RWPE2 (cell line): ENCODE measurements at regions not wholly inside any gene's neighbourhood (a gene's known extent, or its start where the extent isn't known, plus 50 kb on each side); places are given as distances from the start of the nearest gene placed in this dataset.

ENCODE experiments used
- ATAC-seq: fragments of 200-7000 bp; cut with Tn5 transposase; 3 replicates; pipeline ENCODE4 v1.9.1; 2021; ENCODE audit warnings: low read depth
- DNase-seq: peaks from one replicate; pipeline ENCODE4 v3.0.0-alpha.2; 2020; ENCODE audit warnings: low spot score
- H3K27ac ChIP-seq: fragments of 450-650 bp; 2 replicates; pipeline ENCODE4 v1.5.1; 2017; ENCODE audit warnings: mild to moderate bottlenecking; ENCODE audit not compliant: poor library complexity, severe bottlenecking
- H3K27me3 ChIP-seq: fragments of 250-450 bp; sonication (Bioruptor Pico); 2 replicates; pipeline ENCODE4 v1.5.1; 2021; ENCODE audit warnings: mild to moderate bottlenecking, moderate library complexity; ENCODE audit not compliant: insufficient read depth, poor library complexity, severe bottlenecking
- H3K36me3 ChIP-seq: fragments of 250-450 bp; sonication (Bioruptor Pico); 2 replicates; pipeline ENCODE4 v1.5.1; 2020; ENCODE audit warnings: low read depth, mild to moderate bottlenecking, moderate library complexity
- H3K4me1 ChIP-seq: fragments of 250-450 bp; sonication (Bioruptor Pico); 2 replicates; pipeline ENCODE4 v1.5.1; 2021; ENCODE audit warnings: mild to moderate bottlenecking, moderate library complexity; ENCODE audit not compliant: insufficient read depth, poor library complexity, severe bottlenecking
- H3K4me3 ChIP-seq: fragments of 250-450 bp; sonication (Bioruptor Pico); 2 replicates; pipeline ENCODE4 v1.5.1; 2021; ENCODE audit warnings: mild to moderate bottlenecking, moderate library complexity; ENCODE audit not compliant: severe bottlenecking
- H3K9me3 ChIP-seq: fragments of 250-450 bp; sonication (Bioruptor Pico); 2 replicates; pipeline ENCODE4 v1.5.1; 2021; ENCODE audit warnings: mild to moderate bottlenecking, moderate library complexity; ENCODE audit not compliant: severe bottlenecking
- CTCF ChIP-seq: fragments of 450-650 bp; IDR thresholded peaks from one replicate; pipeline ENCODE4 v1.5.1; 2017; ENCODE audit warnings: mild to moderate bottlenecking, moderate library complexity; ENCODE audit not compliant: poor library complexity, severe bottlenecking

- H3K4me3 ChIP-seq: no peak overlapping the region
- H3K4me1 ChIP-seq: peaks cover 4% of the 10 kb centered on the region
- H3K36me3 ChIP-seq: no peaks in the 10 kb centered on the region
- no peak for TF ChIP-seq CTCF
- no peak for DNase-seq
- ATAC-seq: peak; percentile 40; the same call in 2 of the 3 replicates
- peaks cover 16% of the 10 kb centered on the region for H3K27me3 ChIP-seq
- no peaks in the 10 kb centered on the region for H3K9me3 ChIP-seq
- no peak overlapping the region for H3K27ac ChIP-seq
Observed at GRCh38 chr5:2133080-2133479, 250.4 kb upstream of the IRX4 start.

- no peak overlapping the region for H3K4me3 ChIP-seq
- no peak overlapping the region for H3K27ac ChIP-seq
- no peak for TF ChIP-seq CTCF
- ATAC-seq (no peak), DNase-seq (no peak)
- H3K27me3 ChIP-seq: peaks cover 16% of the 10 kb centered on the region
- peaks cover 4% of the 10 kb centered on the region for H3K4me1 ChIP-seq
- H3K9me3 ChIP-seq: no peaks in the 10 kb centered on the region
- H3K36me3 ChIP-seq: no peaks in the 10 kb centered on the region
Observed at GRCh38 chr5:2132497-2132847, 249.7 kb upstream of the IRX4 start.

GRCh38 chr5:2131826-2132496 lies 249.2 kb upstream of the IRX4 start:
- H3K4me3 ChIP-seq: no peak overlapping the region
- H3K27me3 ChIP-seq: peaks cover 16% of the 10 kb centered on the region
- no peak overlapping the region for H3K27ac ChIP-seq
- ATAC-seq (no peak), DNase-seq (no peak)
- no peaks in the 10 kb centered on the region for H3K36me3 ChIP-seq
- peaks cover 4% of the 10 kb centered on the region for H3K4me1 ChIP-seq
- no peak for TF ChIP-seq CTCF
- no peaks in the 10 kb centered on the region for H3K9me3 ChIP-seq

GRCh38 chr5:2131196-2131595 lies 248.5 kb upstream of the IRX4 start:
- H3K4me3 ChIP-seq: no peak overlapping the region
- DNase-seq (no peak), ATAC-seq (no peak)
- H3K27me3 ChIP-seq: peaks cover 16% of the 10 kb centered on the region
- peaks cover 4% of the 10 kb centered on the region for H3K4me1 ChIP-seq
- no peaks in the 10 kb centered on the region for H3K9me3 ChIP-seq
- TF ChIP-seq CTCF: no peak
- no peaks in the 10 kb centered on the region for H3K36me3 ChIP-seq
- H3K27ac ChIP-seq: no peak overlapping the region

- no peak overlapping the region for H3K27ac ChIP-seq
- H3K4me1 ChIP-seq: peaks cover 4% of the 10 kb centered on the region
- TF ChIP-seq CTCF: no peak
- DNase-seq (no peak), ATAC-seq (no peak)
- peaks cover 16% of the 10 kb centered on the region for H3K27me3 ChIP-seq
- no peaks in the 10 kb centered on the region for H3K36me3 ChIP-seq
- H3K4me3 ChIP-seq: no peak overlapping the region
- H3K9me3 ChIP-seq: no peaks in the 10 kb centered on the region
Observed at GRCh38 chr5:2130361-2130760, 247.6 kb upstream of the IRX4 start.
